ENCODE measurements at regions not wholly inside any gene's neighbourhood (a gene's known extent, or its start where the extent isn't known, plus 50 kb on each side); places are given as distances from the start of the nearest gene placed in this dataset.

- BruUV-seq (replicated peaks): no TSS peak
- in situ Hi-C loops (cut with HindIII; ENCODE audit: low pct_unique_long_range_greater_than_20kb, low sequenced_read_pairs) (no loop called here), intact Hi-C loops (cut with micrococcal nuclease; ENCODE audit: unreplicated experiment) (no loop called here)
- ChIA-PET CTCF (interaction anchor here (0.6 to 0.7 kb wide), 2 partner anchors 9 to 127 kb away, joined by 3 read pairs; no protein-coding TSS in a partner anchor), POLR2A (no interaction called here)
- ATAC-seq: no peak
- Histone ChIP-seq H3K36me3 (ENCODE audit: control insufficient read depth, insufficient read depth, low read length) (no peaks in the 10 kb centered on the region), H3K27me3 (ENCODE audit: control insufficient read depth, insufficient read depth, low read length) (peaks cover 5% of the 10 kb centered on the region), H3K4me1 (ENCODE audit: control insufficient read depth, insufficient read depth, low read length) (no peaks in the 10 kb centered on the region), H3K27ac (ENCODE audit: low read length) (no peak overlapping the region), H3K4me3 (ENCODE audit: low read depth in 2 of 2, low read length in 2 of 2) (no peak overlapping the region), H3K9me3 (ENCODE audit: control insufficient read depth, insufficient read depth, low read depth, low read length) (no peaks in the 10 kb centered on the region)
- TF ChIP-seq, protein P1, sequence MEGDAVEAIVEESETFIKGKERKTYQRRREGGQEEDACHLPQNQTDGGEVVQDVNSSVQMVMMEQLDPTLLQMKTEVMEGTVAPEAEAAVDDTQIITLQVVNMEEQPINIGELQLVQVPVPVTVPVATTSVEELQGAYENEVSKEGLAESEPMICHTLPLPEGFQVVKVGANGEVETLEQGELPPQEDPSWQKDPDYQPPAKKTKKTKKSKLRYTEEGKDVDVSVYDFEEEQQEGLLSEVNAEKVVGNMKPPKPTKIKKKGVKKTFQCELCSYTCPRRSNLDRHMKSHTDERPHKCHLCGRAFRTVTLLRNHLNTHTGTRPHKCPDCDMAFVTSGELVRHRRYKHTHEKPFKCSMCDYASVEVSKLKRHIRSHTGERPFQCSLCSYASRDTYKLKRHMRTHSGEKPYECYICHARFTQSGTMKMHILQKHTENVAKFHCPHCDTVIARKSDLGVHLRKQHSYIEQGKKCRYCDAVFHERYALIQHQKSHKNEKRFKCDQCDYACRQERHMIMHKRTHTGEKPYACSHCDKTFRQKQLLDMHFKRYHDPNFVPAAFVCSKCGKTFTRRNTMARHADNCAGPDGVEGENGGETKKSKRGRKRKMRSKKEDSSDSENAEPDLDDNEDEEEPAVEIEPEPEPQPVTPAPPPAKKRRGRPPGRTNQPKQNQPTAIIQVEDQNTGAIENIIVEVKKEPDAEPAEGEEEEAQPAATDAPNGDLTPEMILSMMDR (IDR thresholded peaks at IDR 0.05): no peak
- TF ChIP-seq SIN3A (IDR thresholded peaks at IDR 0.05; ENCODE audit: borderline replicate concordance, insufficient read depth, low read depth, low read length) (no peak), POLR2AphosphoS5 (IDR thresholded peaks at IDR 0.05; ENCODE audit: low read depth, low read length) (no peak), TCF7L2 (IDR thresholded peaks at IDR 0.05; ENCODE audit: low read depth, low read length) (no peak)
- TF ChIP-seq, protein P2, sequence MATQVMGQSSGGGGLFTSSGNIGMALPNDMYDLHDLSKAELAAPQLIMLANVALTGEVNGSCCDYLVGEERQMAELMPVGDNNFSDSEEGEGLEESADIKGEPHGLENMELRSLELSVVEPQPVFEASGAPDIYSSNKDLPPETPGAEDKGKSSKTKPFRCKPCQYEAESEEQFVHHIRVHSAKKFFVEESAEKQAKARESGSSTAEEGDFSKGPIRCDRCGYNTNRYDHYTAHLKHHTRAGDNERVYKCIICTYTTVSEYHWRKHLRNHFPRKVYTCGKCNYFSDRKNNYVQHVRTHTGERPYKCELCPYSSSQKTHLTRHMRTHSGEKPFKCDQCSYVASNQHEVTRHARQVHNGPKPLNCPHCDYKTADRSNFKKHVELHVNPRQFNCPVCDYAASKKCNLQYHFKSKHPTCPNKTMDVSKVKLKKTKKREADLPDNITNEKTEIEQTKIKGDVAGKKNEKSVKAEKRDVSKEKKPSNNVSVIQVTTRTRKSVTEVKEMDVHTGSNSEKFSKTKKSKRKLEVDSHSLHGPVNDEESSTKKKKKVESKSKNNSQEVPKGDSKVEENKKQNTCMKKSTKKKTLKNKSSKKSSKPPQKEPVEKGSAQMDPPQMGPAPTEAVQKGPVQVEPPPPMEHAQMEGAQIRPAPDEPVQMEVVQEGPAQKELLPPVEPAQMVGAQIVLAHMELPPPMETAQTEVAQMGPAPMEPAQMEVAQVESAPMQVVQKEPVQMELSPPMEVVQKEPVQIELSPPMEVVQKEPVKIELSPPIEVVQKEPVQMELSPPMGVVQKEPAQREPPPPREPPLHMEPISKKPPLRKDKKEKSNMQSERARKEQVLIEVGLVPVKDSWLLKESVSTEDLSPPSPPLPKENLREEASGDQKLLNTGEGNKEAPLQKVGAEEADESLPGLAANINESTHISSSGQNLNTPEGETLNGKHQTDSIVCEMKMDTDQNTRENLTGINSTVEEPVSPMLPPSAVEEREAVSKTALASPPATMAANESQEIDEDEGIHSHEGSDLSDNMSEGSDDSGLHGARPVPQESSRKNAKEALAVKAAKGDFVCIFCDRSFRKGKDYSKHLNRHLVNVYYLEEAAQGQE (IDR thresholded peaks at IDR 0.05; ENCODE audit: insufficient read depth in 1 of 2, low read depth in 2 of 2, low read length in 1 of 2): no peak
- DNase-seq (ENCODE audit: low read depth, low spot score): no peak
These were observed 143.2 kb upstream of the PCBD1 start for GRCh38 chr10:71031603-71032002.

- in situ Hi-C loops (cut with HindIII; ENCODE audit: low pct_unique_long_range_greater_than_20kb, low sequenced_read_pairs) (no loop called here), intact Hi-C loops (cut with micrococcal nuclease; ENCODE audit: unreplicated experiment) (no loop called here)
- H3K4me1 ChIP-seq (ENCODE audit: control insufficient read depth, insufficient read depth, low read length): no peaks in the 10 kb centered on the region
- CTCF ChIA-PET: no interaction called here
- no peak overlapping the region for H3K27ac ChIP-seq (ENCODE audit: low read length)
- TF ChIP-seq SIN3A (IDR thresholded peaks at IDR 0.05; ENCODE audit: borderline replicate concordance, insufficient read depth, low read depth, low read length) (no peak), TCF7L2 (IDR thresholded peaks at IDR 0.05; ENCODE audit: low read depth, low read length) (no peak), POLR2AphosphoS5 (IDR thresholded peaks at IDR 0.05; ENCODE audit: low read depth, low read length) (no peak)
- TF ChIP-seq, protein P2 (IDR thresholded peaks at IDR 0.05; ENCODE audit: insufficient read depth in 1 of 2, low read depth in 2 of 2, low read length in 1 of 2): no peak
- TF ChIP-seq, protein P1 (IDR thresholded peaks at IDR 0.05): no peak
- no peaks in the 10 kb centered on the region for H3K36me3 ChIP-seq (ENCODE audit: control insufficient read depth, insufficient read depth, low read length)
- H3K27me3 ChIP-seq (ENCODE audit: control insufficient read depth, insufficient read depth, low read length): peaks cover 3% of the 10 kb centered on the region; the same call in 1 of the 2 replicates
- no peaks in the 10 kb centered on the region for H3K9me3 ChIP-seq (ENCODE audit: control insufficient read depth, insufficient read depth, low read depth, low read length)
- H3K4me3 ChIP-seq (ENCODE audit: low read depth in 2 of 2, low read length in 2 of 2): no peak overlapping the region
- POLR2A ChIA-PET: no interaction called here
- ATAC-seq (no peak), DNase-seq (ENCODE audit: low read depth, low spot score) (no peak)
- BruUV-seq (replicated peaks): no TSS peak
These were observed 144.5 kb upstream of the PCBD1 start for GRCh38 chr10:71032887-71033286.

All from Panc1 (cell line).